ENCODE measurements at regions not wholly inside any gene's neighbourhood (a gene's known extent, or its start where the extent isn't known, plus 50 kb on each side); places are given as distances from the start of the nearest gene placed in this dataset.
"Not testable (repeated sequence)": the region's sequence is repeated elsewhere in the genome, so short reads cannot be mapped to it uniquely, and the experiment has no call there.

DNA sequence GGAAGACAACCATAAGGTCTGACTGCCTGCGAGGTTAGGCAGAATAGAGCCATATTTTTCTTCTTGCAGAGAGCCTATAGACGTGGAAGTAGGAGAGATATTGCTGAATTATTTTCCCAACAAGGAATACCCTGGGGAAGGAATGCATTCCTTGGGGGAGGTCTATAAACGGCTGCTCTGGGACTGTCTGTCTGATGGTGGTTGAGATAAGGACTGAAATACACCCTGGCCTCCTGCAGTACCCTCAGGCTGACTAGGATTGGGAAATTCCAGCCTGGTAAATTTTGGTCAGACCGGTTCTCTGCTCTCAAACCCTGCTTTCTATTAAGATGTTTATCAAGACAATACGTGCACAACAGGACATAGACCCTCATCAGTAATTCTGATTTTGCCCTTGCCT lies 617.5 kb upstream of the GRIN3A start:
- TF ChIP-seq, protein P1, sequence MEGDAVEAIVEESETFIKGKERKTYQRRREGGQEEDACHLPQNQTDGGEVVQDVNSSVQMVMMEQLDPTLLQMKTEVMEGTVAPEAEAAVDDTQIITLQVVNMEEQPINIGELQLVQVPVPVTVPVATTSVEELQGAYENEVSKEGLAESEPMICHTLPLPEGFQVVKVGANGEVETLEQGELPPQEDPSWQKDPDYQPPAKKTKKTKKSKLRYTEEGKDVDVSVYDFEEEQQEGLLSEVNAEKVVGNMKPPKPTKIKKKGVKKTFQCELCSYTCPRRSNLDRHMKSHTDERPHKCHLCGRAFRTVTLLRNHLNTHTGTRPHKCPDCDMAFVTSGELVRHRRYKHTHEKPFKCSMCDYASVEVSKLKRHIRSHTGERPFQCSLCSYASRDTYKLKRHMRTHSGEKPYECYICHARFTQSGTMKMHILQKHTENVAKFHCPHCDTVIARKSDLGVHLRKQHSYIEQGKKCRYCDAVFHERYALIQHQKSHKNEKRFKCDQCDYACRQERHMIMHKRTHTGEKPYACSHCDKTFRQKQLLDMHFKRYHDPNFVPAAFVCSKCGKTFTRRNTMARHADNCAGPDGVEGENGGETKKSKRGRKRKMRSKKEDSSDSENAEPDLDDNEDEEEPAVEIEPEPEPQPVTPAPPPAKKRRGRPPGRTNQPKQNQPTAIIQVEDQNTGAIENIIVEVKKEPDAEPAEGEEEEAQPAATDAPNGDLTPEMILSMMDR (IDR thresholded peaks at IDR 0.05) = no peak
- Histone ChIP-seq H3K4me1 (no peaks in the 10 kb centered on the region), H3K9me3 (peaks cover 0 to 18% of the 10 kb centered on the region in 2 donors), H3K27me3 (no peaks in the 10 kb centered on the region), H3K36me3 (no peaks in the 10 kb centered on the region), H3K4me3 (no peak overlapping the region), H3K27ac (no peak overlapping the region)
- DNase-seq (ENCODE audit: low spot score) = no peak

GRCh38 chr9:102354041-102354440 lies 615.6 kb upstream of the GRIN3A start:
- H3K4me1 ChIP-seq = no peaks in the 10 kb centered on the region
- DNase-seq (ENCODE audit: low spot score) = no peak
- H3K9me3 ChIP-seq = peaks cover 0 to 18% of the 10 kb centered on the region in 2 donors
- no peaks in the 10 kb centered on the region for H3K27me3 ChIP-seq
- no peak overlapping the region for H3K4me3 ChIP-seq
- H3K27ac ChIP-seq = no peak overlapping the region
- no peaks in the 10 kb centered on the region for H3K36me3 ChIP-seq
- TF ChIP-seq, protein P1 (IDR thresholded peaks at IDR 0.05) = no peak

DNA sequence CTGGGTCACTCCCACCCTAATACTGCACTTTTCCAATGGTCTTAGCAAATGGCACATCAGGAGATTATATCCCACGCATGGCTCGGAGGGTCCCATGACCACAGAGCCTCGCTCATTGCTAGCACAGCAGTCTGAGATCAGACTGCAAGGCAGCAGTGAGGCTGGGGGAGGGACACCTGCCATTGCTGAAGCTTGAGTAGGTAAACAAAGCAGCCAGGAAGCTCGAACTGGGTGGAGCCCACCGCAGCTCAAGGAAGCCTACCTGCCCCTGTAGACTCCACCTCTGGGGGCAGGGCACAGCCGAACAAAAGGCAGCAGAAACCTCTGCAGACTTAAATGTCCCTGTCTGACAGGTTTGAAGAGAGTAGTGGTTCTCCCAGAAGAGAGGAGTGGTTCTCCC lies 599.0 kb upstream of the GRIN3A start:
- H3K27ac ChIP-seq, H3K4me1 ChIP-seq: not testable (repeated sequence)

GRCh38 chr9:102309379-102309778 lies 570.9 kb upstream of the GRIN3A start:
- TF ChIP-seq, protein P1 (IDR thresholded peaks at IDR 0.05) = no peak

More for the DNA sequence above, 599.0 kb upstream of the GRIN3A start:
- not testable (repeated sequence) for H3K4me3 ChIP-seq; DNase-seq (ENCODE audit: low spot score); H3K27me3 ChIP-seq; H3K36me3 ChIP-seq; H3K9me3 ChIP-seq

DNA sequence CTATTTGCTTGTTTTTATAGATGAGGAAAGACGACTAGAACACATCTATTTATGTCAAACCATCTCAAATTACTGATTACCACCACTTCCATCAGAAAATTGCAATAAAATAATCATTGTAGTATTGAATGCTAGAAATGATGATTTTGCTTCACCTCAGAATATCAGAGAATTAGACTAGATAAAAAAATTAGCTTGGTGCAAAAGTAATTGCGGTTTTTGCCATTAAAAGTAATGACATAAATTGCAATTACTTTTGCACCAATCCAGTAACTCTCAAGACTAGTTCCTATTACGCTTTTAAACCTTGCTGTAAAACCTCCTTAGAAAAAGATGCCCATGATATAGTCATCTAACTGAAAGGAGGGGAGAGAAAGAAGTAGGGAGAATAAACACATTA lies 556.7 kb upstream of the GRIN3A start:
- no peaks in the 10 kb centered on the region for H3K36me3 ChIP-seq
- TF ChIP-seq, protein P1 (IDR thresholded peaks at IDR 0.05) = no peak
- H3K4me1 ChIP-seq = no peaks in the 10 kb centered on the region
- no peaks in the 10 kb centered on the region for H3K9me3 ChIP-seq
- DNase-seq (ENCODE audit: low spot score) = no peak
- H3K4me3 ChIP-seq = no peak overlapping the region
- no peak overlapping the region for H3K27ac ChIP-seq
- H3K27me3 ChIP-seq = no peaks in the 10 kb centered on the region

More at GRCh38 chr9:102309379-102309778, 570.9 kb upstream of the GRIN3A start:
- Histone ChIP-seq H3K27me3 (no peaks in the 10 kb centered on the region), H3K4me3 (no peak overlapping the region), H3K9me3 (peaks cover 0 to 4% of the 10 kb centered on the region in 2 donors), H3K4me1 (no peaks in the 10 kb centered on the region), H3K27ac (no peak overlapping the region), H3K36me3 (no peaks in the 10 kb centered on the region)
- no peak for DNase-seq (ENCODE audit: low spot score)

DNA sequence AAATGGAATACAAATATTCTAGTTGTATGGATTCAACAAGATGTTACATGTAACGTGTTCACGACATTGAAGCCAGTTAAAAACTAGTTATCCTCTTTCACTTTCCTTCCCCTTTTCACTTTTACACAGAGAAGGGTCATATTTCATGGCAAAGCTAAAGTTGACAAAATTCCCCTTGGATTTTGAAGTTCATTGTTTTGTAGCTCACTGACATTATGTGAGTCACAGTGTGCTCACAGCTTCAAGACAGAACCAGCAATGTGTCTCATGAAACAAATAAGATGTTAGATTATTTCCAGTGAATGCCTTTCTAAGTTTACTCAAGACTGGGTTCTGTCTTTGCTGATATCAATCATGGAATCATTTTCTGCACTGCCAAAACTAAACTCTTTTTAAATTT lies 535.5 kb upstream of the GRIN3A start:
- Histone ChIP-seq H3K36me3 (no peaks in the 10 kb centered on the region), H3K27ac (no peak overlapping the region), H3K4me1 (no peaks in the 10 kb centered on the region), H3K9me3 (peaks cover 0 to 4% of the 10 kb centered on the region in 2 donors), H3K4me3 (no peak overlapping the region), H3K27me3 (no peaks in the 10 kb centered on the region)
- no peak for DNase-seq (ENCODE audit: low spot score)
- TF ChIP-seq, protein P1 (IDR thresholded peaks at IDR 0.05) = no peak

Measured in right atrium auricular region (tissue), 2 donors.